Mucosa of gallbladder (tissue), 1 donor: ENCODE measurements at regions not wholly inside any gene's neighbourhood (a gene's known extent, or its start where the extent isn't known, plus 50 kb on each side); places are given as distances from the start of the nearest gene placed in this dataset.
"Not testable (repeated sequence)": the region's sequence is repeated elsewhere in the genome, so short reads cannot be mapped to it uniquely, and the experiment has no call there.

Experiments used
- DNase-seq: peaks from one replicate; pipeline ENCODE4 v3.0.0-alpha.2; 2020; ENCODE audit warnings: low spot score
- donor health status: DM: no; HTN: no; CAD: no.

DNA sequence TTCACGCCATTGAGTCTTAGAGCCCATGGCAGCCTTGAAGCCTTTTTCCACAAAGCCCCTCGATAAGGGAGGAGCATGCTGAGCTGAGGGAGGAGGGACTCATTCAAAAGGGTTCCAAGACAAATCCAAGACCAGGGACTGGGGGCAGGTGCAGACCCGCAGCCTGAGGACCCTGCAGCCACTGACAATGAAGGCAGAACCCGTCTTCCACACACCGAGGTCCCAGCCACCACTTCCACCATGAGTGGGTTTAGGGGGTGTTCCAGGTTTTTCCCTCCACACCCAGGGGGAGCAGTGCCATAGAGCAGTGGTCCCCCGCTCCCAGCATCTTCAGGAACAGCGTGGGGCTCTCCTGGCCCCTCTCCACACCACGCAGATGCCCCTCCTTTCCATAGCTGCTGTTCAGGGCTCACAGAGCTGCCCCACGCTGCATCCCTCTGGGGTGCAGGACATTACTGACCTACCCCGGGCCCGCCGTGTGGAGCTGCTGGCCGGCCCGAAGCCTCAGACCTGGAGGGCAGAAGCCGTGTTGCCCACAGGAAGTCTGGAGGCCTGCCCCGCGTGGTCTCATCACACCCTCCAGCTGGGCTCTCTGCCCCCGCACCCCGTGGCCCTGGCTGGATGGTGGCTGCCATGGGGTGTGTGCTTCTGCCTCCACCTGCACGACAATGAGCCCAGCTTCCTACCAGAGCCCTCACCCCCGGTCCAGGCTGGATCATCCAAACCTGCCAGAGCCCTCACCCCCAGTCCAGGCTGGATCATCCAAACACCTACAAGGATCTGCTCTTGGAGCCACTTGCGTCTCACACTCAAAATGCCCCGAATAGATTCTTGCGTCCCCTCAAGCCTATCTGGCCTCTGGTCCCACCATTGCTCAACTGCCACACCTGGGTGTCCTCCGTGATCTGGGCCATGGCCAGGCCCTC is 220.0 kb upstream of the TCERG1L start:
- no peak for DNase-seq

DNA sequence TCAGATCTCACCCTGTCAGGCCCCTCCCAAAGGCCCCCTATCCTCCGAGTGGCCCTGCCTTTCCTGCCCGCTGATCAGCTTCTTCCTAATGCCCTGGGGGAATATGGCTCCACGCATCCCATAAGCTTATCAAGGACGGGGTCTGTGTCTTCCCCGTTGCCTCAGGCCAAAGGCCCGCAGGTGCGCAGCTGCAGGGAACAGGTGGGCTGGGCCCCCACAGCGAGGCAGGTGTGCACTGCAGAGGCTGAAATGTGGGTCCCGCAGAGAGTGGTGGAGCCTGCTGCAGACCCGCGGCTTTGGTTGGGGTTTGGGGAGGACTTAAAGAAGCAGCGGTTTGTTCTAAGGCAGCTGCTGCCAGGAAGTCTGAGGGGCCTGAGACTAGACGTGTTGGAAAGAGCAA is 220.8 kb upstream of the TCERG1L start:
- no peak for DNase-seq

DNA sequence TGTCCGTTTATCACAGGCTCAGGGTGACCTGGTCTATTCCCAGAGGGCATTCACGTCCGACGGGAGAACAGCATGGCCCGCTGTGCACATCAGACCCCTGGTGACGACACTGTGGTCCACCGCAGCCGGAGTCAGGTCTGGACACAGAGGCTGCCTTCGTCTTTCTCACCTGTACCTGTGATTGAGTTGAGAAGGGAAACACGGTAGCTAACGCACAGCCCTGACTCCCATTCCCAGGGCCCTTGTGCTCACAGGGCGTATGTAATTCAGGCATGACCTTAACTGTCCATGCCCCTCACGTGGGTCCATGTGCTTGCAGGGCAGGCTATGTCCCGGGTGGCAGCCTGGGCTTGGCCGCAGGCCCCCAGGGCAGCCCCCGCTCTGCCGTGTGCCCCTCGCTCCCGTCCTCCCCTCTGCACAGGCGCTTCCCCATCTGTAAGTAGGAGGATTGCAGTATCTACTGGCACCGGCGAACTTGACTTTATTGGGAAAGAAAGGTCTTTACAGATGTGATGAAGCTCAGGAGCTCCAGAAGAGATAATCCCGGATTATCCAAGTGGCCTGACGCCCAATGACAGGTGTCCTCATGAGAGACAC is 221.3 kb upstream of the TCERG1L start:
- no peak for DNase-seq

DNA sequence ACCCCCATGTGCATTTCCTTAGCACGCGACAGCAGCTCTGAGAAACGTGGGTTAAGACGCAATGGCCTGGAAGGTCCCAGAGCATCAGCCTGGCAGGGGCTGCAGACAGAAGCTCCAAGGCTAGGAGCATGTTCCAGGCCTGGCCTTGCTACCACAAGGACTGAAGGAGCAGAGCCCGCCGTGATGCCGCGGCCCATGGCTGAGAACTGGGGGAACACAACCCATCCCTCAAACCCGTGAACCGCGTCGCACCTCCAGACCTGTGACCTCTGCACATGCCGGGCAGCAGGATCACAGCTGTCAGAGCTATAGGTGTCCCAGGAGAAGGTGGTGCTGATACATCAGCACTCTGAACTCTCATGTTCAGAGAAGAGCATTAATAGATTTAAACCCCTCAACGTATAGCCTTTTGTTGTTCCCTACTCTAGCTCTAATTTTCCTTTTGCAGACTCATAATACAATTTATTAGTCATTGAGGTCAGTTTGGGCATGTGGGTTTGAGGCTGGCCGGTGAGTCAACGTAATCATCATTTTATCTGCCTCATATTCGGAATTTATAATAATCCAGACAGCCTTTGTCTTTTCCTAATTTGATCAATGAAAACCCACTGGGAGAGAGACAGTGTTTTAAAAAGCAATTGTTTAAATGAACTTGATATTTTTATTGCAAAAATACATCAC is 222.5 kb upstream of the TCERG1L start:
- no peak for DNase-seq

DNA sequence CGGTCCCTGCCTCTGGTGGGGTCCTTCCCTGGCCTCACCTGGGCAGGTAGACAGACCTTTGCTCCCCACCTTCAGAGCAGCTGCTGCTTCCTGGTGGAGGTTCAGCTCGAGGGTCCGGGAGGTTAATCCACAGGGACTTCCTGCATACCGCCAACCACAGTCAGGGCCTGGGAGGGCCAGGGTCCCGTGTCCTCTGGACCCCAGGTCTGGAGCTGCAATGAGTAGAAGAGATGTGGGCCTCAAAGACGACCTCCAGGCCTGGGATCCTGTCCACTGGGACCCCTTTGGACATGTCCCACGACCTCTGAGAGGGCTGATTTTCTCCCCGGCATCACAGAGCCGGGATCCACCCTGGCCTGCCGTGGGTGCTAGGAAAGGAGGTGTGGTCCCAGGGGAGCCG is 223.3 kb upstream of the TCERG1L start:
- no peak for DNase-seq

DNA sequence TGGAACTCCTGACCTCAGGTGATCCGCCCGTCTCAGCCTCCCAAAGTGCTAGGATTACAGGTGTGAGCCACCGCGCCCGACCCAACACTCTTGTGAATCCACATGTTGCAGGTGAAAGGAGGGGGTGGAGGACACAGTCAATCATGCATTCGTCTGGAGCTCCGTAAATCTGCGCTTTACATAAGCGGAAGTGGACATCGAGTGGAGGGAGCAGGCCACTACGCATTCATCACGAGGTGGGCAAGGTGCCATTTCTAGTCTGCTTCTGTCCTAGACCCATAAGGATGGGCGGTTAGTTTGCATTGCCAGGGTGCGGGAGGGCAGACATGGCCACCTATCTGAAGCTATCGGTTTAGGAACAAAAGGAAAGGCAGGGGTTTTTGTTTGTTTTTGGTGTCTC is 225.2 kb upstream of the TCERG1L start:
- no peak for DNase-seq

DNA sequence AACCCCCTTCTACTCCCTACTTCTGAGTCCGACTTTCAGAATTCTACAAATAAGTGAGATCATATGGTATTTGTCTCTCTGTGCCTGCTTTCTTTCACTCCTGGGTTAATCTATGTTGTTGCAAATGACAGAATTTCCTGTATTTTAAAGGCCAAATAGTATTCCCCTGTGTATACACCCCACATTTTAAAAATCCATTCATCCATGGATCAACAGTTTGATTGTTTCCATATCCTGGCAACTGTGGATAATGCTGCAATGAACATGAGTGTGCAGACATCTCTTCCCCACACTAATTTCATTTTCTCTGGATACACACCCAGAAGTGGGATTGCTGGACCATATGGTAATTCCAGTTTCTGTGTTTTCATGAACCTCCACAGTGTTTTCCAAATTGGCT is 225.8 kb upstream of the TCERG1L start:
- DNase-seq: no peak

DNA sequence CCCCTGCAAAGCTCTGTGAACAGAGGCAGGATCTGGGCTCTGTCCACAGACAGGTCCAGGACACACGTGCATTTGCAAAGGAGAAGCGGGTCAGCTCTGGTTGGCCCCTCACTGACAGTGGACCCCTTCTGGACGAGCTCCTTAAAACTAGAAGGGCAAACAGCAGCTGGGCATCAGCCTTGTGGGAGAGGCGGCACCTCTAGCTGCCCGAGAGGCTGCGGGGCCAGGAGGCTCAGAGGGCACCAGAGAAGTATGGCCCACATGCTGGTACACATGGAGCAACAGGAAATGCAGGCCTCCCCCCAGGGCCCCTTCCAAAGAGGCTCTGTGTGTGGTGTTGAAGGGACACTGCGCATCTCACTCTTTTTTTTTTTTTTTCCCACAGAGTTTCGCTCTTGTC is 233.0 kb upstream of the TCERG1L start:
- DNase-seq: no peak

DNA sequence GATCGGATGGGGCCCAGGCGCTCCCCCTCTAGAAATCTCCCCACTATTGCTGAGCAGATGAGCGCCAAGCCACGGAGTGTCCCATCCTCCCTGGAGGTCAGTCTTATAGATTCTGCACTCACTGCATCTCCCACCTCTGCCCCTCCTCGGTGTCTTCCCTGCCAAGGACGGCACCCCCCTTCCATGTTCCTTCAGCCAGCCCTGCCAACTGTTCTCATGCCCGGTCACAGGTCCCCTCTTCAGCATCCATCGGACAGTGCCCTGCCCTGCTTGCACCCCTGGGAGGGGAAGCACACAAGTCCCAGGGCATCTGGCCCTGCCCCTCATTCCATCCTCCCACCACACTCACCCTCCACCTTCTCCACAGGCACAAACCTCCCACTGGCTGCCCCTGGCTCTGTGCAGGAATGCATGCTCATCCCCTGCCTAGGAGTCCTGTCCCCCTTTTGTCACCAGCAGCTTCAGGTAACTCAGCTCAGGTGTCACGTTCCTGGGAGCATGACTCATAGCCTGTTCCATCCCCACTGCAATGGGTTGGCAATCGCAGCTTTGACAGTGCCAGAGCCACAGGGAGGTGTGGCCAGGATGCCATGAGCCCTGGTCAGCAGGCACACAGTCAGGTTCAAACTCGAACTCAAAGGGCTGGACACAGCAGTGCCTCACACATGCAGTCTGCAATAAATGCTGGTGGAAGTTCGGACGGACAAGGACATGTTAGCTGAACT is 234.7 kb upstream of the TCERG1L start:
- DNase-seq: no peak

DNA sequence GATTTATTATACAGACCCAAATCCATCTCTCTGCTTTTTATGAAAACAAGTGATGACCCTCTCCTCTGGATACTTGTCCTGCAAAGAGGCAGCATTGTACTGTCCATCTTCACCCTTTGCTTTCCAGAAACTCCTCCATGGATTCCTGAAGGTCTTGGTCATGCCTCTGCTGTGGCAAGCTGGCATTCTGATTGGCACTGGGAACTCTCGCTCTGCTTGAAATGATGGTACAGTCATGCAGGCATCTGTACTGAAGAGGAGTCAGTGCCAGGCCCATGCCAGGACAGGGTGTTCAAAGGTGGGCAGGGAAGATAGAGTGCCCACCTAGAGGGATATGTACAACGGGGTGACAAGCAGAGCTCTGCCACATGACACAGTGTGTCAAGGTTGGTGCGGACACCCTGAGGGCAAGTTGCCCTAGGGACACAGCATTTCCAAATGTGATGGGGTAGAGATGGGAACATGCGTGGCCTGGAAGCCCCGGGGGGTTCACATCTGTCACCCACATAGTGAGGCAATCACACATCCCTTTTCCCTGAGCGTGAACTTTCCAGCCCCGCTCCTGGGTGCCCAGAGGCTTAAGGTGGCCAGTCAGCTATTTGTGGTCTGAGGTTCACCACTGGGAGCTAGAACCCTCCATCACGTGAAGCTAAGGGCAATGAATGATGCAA is 235.7 kb upstream of the TCERG1L start:
- no peak for DNase-seq

DNA sequence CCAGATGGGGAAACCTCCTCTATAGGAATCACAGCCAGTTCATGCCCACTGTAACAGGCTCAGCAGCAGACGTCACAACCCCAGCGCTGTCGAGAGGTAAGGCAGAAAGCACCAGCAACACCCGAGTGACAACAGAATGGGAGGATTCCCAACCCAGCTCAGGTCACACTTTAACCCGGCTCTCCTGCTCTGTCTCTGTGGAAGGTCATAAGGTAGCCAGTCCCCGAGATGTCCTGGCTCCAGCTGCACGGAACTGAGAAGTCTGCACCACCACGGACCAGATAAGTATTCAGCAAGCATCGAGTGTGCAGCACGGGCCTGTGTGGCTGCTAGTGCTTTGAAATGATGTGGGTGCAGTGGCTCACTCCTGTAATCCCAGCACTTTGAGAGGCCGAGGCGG is 236.7 kb upstream of the TCERG1L start:
- no peak for DNase-seq

DNA sequence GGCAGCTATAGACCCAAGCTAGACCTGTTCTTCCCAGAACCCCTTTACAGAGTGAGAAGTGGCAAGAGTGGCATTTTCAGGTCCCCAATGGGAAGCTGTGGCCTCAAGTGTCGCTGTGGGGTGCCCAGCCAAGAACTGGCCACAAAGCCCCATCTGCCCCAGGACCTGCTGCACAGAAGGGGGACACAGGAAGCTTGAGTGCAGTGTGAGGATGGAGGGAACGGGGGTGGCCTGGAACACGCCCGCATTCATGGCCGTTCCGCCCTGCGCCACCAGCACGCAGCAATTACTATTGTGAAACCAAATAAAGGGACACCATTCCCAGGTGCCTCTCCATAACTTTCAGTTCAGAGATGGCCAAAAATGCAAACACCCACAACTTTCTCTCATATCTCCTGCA is 237.6 kb upstream of the TCERG1L start:
- DNase-seq: no peak

DNA sequence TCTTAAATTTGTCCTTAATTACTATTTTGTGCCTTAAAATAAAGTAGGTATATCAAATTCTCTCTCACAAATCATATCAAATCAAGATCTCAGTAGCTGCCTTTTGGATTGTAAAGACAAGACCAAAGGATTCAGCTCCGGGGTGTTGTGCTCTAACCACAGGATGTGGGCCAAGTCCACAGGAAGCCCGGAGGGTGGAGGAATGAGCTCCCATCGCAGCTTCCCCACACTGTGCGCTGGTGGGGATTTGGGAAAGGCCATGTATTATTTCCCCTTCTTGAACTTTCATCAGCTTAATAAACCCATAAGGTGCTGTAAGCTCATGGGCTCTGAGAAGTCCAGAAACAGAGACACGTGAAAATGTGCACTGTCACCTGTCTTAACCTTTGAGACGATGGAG is 241.6 kb upstream of the TCERG1L start:
- DNase-seq: no peak

DNA sequence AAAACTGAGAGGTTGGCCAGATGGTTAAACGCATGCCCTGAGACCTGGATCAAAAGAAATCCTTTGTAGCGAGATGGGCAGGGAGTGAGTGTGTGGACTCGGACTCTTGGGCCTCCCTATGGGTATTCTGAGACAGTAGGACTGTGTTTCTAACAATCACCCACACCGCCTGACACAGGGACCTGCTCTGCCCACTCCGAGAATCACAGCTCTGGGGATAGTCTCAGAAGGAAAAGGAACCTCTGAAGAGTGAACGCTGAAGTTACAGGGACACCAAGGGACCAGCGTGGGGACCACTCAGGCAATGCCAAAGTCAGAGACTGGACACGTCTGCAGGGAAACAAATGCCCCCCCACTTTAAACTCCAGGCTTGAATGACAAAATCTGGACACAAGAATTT is 242.1 kb upstream of the TCERG1L start:
- no peak for DNase-seq

DNA sequence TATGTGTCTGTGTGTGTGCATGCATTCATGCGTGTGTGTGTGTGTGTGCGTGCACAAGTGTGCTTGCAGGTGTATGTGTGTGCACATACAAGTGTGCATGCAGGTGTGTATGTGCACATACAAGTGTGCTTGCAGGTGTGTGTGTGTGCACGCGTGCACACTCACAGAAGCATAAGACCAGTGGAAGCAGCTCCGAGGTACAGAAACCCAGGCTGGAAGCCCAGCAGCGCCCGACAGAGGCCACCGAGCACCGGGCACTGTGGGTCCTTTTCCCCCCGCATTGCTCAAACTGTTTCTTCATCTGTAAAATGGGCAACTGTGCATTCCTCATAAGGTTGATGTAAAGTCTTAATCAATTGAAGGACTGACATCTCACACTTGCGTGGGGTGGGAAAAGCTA is 243.3 kb upstream of the TCERG1L start:
- DNase-seq: no peak

DNA sequence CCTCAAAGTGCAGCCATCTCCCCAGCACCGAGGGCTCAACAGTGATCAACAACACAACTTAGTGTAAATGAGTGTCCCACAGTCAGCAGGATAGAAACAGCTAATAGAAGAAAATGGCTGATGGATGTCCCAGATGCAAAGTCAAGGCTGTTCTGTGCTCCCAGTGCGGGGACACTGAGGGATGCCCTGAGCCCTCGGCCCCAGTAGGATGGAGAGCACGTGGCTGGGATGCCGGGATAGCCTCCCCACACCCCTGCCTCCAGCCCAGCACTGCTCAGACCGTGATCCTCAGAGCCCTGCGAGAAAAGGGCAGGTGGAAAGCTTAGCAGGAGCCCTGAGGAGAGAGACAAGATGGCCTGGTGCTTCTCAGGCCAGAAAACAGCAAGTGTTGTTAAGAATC is 243.9 kb upstream of the TCERG1L start:
- no peak for DNase-seq

DNA sequence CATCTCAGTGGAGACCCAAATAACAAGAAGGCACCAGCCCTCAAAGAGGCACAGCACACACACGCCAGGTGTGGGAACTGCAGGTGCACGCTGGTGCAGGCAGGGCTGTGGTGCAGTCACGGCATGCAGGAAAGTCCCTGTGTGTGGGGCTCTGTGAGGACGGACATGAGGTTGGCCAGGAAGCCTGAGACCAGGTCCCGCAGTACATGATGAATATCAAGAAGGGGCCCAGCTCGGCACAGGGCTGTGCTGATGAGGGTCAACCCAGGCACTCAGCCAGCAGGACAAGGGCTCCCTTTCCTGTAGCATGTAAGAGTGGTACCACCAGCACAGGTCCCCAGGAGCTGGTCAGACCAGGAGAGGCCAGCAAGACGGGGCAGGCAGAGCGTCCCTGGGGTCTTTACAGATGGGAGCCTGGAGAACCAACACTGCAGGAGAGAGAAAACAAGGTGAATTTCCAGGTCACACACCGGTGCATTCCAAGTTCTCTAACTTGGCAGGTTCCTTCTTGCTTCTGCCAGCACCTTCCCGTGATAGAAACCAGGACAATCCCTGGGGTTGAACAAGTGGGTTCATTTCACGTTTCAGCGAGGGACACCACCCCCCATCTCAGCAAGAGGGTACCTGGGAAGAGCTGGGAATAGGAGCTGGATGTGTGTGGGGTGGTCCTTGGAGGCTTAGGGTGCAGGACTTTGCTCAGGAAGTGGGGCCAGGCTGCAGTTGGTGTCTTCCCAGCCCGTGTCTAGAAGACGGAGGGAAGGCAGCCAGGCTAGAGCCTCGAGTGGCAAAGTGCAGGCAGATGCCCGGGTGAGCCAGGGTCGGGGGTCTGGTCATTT is 244.8 kb upstream of the TCERG1L start:
- DNase-seq: no peak

DNA sequence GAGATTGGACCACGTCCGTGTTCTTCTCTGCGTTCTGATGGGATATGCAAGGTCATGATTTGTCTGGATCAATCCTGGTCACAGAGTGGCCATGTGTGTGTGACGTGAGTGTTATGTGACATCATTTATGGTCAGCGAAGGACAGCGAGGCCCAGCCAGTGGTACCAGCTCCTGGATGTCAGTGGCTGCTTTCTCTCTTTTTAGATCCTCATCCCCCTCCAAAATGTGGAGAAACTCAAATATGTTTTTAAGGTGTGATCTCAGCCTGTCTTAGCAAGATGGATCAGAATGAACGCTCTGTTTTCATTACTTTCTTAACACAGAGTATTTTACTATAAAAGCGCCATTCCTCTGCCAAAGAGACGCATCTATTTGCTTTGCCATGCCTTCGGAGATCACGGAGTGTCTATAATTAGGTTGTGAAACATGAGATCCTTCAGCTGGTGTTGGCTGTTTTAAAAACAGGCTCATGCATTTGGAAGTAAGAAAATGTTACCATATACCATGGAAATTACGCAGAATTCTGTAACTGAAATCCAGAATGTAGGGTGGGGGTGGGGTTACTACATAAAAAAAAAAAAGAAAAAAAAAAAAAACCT is 245.5 kb upstream of the TCERG1L start:
- DNase-seq: no peak

DNA sequence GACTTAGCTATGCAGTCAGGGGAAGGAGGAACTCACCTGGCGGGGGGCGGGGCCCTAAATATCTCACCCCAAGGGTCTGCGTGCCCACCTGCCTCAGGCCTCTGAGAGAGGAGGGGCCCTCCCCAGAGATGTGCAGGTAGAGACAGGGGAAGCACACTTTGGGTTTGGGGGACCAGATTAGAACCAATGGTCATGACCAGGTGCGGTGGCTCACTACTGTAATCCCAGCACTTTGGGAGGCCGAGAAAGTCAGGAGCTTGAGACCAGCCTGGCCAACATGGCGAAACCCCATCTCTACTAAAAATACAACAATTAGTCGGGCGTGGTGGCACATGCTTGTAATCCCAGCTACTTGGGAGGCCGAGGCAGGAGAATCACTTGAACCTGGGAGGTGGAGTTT is 246.4 kb upstream of the TCERG1L start:
- DNase-seq: not testable (repeated sequence)

DNA sequence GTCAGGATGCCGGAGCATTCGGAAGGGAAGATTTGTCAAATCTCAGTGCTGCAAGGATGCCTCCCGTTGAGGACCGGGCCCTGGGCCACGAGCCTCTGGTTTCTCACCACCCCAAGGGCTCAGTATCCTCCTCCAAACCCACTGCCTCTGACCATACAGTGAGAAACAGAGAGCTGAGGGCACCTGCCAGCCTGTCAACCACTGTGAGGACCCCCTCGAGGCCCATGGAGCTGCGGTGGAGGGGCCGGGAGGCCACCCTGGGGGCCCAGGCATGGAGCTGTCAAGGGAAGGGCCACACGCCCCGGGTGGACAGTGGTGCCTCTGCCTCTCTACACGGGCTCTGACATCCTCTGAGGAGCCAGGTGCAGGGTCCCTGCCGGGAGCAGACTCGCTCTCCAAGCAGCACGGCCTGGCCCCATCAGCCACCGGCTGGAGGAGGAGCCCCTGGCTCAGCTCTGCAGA is 248.0 kb upstream of the TCERG1L start:
- DNase-seq: no peak
